ENCODE measurements at regions not wholly inside any gene's neighbourhood (a gene's known extent, or its start where the extent isn't known, plus 50 kb on each side); places are given as distances from the start of the nearest gene placed in this dataset.
"Not testable (repeated sequence)": the region's sequence is repeated elsewhere in the genome, so short reads cannot be mapped to it uniquely, and the experiment has no call there.

DNA sequence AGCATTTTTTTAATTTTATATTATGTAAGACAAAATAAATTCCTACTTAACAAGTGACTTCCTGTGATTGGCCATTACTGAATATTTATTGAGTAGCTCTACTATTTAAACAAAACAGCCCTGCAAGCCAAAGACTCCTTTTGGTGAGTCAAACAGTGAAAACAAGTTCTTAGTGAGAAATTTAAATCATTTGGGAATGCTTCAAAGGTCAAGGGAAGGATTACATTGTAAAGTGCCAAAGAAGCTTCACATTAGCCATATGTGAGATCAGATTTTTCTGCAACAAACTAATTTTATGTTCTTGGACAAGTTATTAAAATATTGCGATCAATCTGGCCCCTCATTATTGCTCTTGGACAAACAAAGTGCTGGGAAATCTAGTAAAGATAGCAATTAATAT is 795.4 kb upstream of the MGAT4C start:
- DNase-seq, result no peak

- no peak for DNase-seq
Measured at GRCh38 chr12:87047691-87048090, 791.5 kb upstream of the MGAT4C start.

DNA sequence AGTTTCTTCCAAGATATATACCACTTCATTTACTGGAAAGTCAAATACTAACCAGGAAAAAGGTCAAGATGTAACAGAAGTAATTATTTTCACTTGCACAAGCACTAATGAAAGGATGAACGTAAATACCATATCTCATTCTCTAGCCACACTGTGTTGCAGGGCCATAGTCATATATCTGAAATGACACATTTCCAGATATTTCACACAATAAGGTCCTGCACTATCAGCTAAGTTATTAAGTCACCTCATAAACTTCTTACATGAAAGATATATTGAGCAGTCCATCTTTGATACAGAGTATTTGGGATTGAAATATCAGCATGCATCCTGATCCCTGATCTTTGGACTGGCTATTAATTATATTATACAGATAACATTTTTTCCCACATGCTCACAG is 783.3 kb upstream of the MGAT4C start:
- DNase-seq, result no peak

DNA sequence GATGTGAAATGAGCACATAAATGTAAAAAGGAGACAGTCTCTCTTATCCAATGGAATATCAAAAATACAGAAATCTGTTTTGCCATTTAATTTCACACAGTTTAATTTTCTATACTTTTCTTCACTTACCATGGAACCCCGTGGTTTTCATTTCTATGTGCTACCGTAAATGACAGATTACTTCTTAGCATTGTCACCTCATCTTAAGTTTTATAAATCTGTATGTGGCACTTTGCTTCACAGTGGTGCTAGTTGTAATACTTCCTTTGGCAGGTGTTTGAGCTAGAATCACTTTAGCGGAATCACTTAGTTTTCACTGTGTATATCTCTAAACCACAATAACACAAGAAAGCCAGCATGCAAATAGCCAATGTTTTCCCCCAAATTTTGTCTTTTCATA is 781.9 kb upstream of the MGAT4C start:
- DNase-seq, result no peak

- no peak for DNase-seq
Measured at GRCh38 chr12:87025976-87026375, 769.8 kb upstream of the MGAT4C start.

DNA sequence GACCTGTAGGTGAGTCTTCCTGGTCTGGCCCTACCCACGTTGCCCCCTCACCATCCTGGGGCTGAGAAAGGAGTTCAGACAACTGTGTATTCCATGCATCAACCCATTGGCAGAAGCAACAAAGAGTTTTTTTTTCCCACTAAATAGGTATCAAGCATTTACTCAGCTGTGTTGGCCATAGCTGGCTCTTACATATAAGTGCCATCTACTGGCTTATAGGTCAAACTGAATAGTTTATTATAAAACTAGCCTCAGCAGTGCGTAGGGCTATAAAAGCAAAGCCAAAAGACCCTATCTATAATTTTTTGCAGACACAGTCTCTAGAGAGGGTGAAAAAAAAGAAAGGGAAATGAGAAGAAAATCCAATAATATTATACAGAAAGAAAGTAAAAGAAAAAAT is 765.2 kb upstream of the MGAT4C start:
- DNase-seq, result no peak

- DNase-seq, result no peak
Measured at GRCh38 chr12:87020071-87020470, 763.9 kb upstream of the MGAT4C start.

DNA sequence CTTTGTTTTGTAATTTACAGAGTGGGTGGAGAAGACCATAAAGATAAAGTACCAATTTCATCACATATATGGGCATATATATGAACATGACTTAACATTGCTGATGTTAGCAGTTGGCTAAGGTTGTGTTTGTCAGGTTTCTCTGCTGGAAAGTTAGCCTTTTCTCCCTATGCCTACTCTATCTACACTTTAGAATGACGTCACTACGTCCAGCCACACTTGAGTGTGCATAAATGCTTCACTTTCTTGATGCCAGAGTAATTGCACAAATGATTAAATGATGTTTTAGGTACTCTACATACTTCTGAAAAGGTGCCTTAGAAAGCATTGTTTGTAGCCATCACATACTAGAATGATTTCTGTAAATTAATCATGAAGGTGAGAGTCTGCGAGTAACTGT is 759.2 kb upstream of the MGAT4C start:
- no peak for DNase-seq

GRCh38 chr12:87008785-87009384 is 752.7 kb upstream of the MGAT4C start:
- DNase-seq, result no peak

- no peak for DNase-seq
Measured at GRCh38 chr12:87001102-87001501, 744.9 kb upstream of the MGAT4C start.

DNA sequence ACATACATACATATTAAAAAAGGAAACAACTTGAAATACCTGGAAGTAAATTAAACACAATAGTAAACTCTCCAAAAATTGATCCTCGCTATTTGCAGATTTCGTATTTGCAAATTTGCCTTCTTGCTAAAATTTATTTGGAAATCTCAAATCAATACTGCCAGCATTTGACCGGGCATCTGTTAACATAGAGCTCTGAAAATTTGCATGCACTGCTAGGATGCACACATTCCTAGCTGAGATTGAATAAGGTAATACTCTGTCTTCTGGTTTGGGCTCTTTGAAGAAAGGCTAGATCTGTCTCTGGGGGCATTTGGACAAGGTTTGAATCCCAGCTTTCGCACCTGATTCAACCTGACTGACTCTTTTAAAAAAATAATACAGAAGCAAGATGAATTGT is 729.1 kb upstream of the MGAT4C start:
- DNase-seq, result no peak

DNA sequence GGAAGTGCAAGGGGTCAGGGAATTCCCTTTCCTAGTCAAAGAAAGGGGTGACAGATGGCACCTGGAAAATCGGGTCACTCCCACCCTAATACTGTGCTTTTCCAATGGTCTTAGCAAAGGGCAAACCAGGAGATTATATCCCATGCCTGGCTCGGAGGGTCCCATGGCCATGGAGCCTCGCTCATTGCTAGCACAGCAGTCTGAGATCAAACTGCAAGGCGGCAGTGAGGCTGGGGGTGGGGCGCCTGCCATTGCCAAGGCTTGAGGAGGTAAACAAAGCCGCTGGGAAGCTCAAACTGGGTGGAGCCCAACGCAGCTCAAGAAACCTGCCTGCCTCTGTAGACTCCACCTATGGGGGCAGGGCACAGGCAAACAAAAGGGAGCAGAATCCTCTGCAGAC is 714.4 kb upstream of the MGAT4C start:
- DNase-seq, result not testable (repeated sequence)

- DNase-seq, result no peak
Measured at GRCh38 chr12:86959766-86960458, 703.7 kb upstream of the MGAT4C start.

- DNase-seq, result no peak
Measured at GRCh38 chr12:86950444-86950843, 694.3 kb upstream of the MGAT4C start.

- no peak for DNase-seq
Measured at GRCh38 chr12:86950043-86950442, 693.9 kb upstream of the MGAT4C start.

DNA sequence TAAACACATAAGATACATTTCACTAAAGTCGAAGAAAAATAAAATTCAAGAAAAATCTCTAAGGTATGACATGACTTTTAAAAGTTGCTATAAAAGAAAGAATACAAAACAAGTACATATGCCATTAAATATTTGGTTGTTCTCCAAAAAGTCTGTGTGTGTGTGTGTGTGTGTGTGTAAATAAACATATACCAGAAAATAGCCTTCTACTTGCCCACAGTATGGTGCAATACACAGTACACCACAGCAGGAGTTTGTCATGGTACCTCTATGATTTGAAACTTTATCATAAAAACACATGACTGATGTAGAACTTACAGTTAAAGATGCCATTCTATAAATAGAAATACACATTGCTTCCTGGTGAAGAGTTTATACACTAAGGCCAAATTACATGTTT is 692.7 kb upstream of the MGAT4C start:
- DNase-seq, result no peak

DNA sequence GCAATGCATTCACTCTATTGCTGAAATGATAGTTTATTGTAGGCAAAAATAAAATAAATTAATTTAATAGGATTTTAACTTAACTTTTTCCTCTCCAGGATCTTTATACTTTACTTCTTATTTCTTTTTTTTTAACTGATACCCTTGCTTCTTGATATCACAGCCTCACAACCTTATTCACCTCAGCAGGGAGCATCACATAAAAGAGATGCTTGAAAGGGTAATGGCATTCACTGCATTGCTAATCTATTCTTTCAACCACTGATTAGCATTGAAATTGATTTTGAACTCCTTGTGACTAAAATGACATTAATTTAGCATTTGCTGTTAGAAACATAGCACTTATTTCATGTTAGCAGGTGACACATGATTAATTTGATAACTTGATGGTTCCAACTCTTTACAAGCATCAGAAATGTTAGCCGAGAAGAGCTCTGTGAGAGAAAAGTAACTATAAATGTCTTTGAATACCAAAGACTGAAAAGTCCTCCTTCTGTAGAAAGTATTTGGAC is 689.5 kb upstream of the MGAT4C start:
- no peak for DNase-seq

DNA sequence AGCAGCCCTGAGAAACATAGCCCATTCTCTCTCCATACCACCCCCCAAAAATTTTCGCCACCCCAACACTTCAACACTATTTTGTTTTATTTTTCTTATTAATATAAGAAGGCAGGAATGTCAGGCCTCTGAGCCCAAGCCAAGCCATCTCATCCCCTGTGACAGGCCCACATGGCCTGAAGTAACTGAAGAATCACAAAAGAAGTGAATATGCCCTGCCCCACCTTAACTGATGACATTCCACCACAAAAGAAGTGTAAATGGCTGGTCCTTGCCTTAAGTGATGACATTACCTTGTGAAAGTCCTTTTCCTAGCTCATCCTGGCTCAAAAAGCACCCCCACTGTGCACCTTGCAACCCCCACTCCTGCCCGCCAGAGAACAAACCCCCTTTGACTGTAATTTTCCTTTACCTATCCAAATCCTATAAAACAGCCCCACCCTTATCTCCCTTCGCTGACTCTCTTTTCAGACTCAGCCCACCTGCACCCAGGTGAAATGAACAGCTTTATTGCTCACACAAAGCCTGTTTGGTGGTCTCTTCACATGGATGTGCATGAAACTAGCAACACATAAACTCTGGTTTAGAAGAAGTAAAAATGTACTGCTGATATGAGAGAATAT is 688.1 kb upstream of the MGAT4C start:
- not testable (repeated sequence) for DNase-seq

DNA sequence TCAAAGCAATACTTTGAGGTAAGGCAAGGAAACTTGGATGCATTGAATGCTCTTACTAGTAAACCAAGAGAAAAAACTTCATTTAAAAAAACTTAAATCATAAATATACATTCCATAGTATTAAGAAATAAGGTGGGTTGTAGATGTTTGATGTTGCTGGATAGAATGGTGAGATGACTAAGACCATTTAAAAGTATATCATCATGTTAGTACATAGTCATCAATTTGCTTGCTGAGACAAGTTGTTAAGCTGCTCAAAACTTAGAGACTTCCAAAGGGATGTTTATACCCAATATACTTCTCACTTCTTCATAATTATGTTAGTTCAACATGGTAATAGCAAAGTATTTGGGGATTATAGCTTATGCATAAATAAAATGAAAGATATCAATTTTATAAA is 675.5 kb upstream of the MGAT4C start:
- no peak for DNase-seq

- no peak for DNase-seq
Measured at GRCh38 chr12:86929962-86930361, 673.8 kb upstream of the MGAT4C start.

DNA sequence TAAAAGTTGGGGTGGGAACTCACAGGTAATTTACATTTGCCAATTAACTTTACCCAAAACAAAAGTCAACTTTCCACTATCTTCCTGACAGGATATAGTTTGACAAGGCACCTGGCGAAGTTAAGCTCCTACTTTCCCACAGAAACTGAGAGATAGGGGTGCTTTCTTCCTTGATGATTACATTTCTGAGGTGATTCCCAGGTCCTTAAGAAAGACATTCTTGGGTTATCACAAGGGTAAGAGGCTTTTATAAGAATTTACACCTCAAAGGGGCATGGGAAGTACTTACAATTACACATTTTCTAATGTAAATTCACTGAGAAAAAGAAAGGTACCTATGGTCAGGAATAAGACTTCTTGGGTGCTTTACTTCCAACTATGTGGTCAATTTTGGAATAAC is 660.9 kb upstream of the MGAT4C start:
- no peak for DNase-seq

- peak; percentile 23 to 33 for DNase-seq
Measured at GRCh38 chr12:86914721-86915120, 658.5 kb upstream of the MGAT4C start.

GRCh38 chr12:86911973-86912372 is 655.8 kb upstream of the MGAT4C start:
- no peak for DNase-seq

GRCh38 chr12:86903159-86903558 is 647.0 kb upstream of the MGAT4C start:
- no peak for DNase-seq
